NT2/D1 (cell line): ENCODE measurements at regions not wholly inside any gene's neighbourhood (a gene's known extent, or its start where the extent isn't known, plus 50 kb on each side); places are given as distances from the start of the nearest gene placed in this dataset.

Experiments
- YY1 ChIP-seq: IDR thresholded peaks from 2 replicates; pipeline ENCODE4 v1.6.1; 2011; ENCODE audit not compliant: insufficient read length, insufficient read depth
- ZNF274 ChIP-seq: IDR thresholded peaks from 2 replicates; pipeline ENCODE4 v1.6.1; 2011; ENCODE audit warnings: mild to moderate bottlenecking, low read depth, low read length

GRCh38 chr1:185603158-185603557 is 131.0 kb upstream of the HMCN1 start:
- TF ChIP-seq YY1 = no peak
- no peak for TF ChIP-seq ZNF274
